ENCODE measurements at regions not wholly inside any gene's neighbourhood (a gene's known extent, or its start where the extent isn't known, plus 50 kb on each side); places are given as distances from the start of the nearest gene placed in this dataset.

DNA sequence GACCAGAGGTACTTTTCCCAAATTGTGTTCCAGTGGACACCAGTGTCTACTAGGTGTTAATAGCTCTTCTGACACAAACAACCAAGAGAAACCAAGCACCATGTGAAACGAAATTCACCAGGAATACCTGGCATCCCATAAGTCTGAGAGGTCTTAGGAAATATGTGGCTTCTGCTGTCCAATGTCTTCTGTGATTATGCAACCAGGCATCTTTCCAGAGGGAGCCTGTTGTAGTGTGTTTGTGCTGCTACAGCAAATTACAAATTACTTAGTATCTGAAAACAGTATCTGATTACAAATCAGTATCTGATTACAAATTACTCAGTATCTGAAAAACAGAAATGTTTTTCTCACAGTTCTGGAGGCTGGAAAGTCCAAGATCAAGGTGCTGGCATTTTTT, 133.6 kb upstream of the NPVF start:
- no peak for DNase-seq

DNA sequence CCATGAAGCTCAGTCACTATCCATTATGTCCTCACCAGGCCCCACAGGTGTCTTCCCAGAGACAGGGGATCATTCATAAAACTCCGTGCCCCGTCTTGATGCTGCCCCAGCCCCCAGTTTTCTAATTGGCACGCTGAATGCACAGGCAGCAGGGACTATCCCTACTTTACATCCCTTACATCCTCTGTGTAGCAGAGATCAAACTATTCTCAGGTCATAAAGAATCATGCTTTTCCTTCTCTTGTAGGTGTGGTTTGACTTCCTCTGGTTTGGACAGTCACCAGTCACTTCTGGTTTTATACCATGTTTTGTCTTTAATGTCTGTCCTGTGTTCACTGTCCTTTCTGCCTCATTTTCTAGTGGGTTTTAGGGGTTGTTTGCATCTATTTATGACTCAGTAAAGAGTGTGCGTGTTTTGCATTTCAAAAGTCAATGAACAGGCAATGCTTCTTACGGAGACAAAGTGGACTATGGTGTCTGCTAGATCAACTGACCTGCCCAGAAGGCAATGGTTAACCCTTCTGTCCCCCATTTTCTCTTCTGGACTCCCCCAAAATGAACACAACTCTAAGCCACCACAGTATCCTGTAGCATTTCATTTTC, 140.4 kb upstream of the NPVF start:
- no peak for DNase-seq

GRCh38 chr7:25369786-25370185, 141.5 kb upstream of the NPVF start:
- no peak for DNase-seq

DNA sequence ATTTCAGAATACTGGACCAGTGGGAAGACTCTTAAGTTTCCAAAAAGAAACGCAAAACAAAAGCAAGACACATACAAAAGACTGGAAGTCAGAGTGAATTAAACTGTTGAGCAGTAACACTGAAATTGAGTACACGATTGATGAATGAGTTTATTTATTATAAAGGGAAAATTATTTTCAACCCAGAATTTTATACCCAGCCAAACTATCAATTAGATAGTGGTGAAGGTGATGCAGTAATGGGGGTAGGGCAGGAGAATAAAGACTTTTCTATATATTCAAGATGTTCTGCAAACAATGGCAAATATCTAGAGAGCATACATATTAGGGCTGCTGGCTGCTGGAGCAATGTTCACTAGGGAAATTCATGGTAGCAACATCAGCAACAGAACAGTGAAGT, 143.7 kb upstream of the NPVF start:
- no peak for DNase-seq

DNA sequence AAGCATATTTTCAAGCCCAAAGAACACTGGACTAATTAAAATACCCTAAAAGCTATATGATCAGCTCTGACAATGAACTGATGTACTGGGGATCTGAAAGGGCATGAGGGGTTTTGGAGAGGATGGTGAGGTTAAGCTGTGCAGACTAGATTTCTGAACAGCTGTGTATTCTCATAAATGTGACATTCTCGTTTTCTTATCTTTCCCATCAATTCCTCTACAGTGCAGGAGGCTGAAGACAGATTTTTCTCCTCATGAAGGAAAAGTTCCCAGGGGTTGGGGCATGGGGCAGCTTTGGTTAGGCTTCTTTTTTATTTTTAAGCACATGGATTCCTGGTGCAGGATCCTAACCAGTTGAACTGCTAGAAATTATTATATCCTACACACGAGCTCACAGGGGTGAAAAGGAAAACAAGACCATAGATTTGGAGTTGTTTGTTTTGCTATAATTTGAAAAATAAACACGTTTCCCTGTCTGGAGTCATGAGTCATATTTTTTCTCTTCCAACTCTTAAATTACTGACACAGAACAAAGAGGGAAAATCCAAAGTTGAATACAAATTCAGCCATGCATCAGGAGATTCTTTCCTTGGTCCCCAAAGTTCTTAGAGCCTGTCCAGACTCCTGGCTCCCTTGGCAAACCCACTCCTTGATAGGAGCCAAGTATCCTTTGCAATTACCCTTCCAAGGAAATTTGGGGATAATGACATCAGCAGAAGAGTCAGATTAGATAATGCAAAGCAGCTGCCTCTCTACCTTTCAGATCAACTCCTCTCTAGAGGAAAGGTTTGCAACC, 147.7 kb upstream of the NPVF start:
- no peak for DNase-seq

GRCh38 chr7:25379351-25380300, 151.3 kb upstream of the NPVF start:
- no peak for DNase-seq

GRCh38 chr7:25381818-25382589, 153.7 kb upstream of the NPVF start:
- DNase-seq = no peak

- no peak for DNase-seq
Measured at GRCh38 chr7:25382869-25383268, 154.6 kb upstream of the NPVF start.

DNA sequence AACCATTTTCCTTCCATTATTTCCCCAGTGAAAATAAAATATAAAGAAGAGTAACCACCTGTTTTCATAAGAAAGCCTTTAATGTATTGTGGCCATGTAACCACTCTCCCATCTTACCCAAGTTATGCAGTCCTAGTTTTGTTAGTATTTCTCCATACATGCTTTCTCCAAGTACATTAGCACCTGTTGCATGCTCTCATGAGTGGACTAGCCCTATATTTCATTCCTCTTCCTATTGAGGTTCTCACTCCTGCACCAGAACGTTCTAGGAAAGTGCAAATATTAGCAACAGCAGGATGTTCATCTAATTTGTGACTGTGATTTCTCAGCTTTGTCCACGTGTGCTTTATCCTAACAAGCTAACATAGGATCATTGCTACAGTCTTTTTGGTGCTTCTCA, 155.1 kb upstream of the NPVF start:
- DNase-seq = no peak

GRCh38 chr7:25384788-25385505, 156.7 kb upstream of the NPVF start:
- DNase-seq = no peak

GRCh38 chr7:25385506-25386136, 157.3 kb upstream of the NPVF start:
- no peak for DNase-seq

GRCh38 chr7:25386311-25386744, 158.0 kb upstream of the NPVF start:
- no peak for DNase-seq

DNA sequence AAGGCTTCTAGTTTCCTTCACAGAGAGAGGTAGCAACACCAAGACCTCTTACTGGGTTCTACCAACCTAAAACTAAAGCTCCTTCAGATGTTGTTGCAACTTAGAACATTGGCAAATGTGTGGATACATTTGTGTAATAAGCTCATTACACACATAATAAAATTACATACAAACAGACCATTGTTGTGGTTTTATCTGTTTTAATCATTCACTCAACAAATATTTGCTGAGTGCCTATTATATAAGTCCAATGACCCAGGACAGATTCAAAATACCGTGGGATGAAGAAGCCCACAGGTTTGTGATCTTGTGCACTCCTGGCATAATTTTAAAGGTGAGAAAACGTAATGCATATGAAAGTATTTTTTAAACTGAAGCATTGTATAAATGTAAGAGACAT, 160.4 kb upstream of the NPVF start:
- DNase-seq = no peak

DNA sequence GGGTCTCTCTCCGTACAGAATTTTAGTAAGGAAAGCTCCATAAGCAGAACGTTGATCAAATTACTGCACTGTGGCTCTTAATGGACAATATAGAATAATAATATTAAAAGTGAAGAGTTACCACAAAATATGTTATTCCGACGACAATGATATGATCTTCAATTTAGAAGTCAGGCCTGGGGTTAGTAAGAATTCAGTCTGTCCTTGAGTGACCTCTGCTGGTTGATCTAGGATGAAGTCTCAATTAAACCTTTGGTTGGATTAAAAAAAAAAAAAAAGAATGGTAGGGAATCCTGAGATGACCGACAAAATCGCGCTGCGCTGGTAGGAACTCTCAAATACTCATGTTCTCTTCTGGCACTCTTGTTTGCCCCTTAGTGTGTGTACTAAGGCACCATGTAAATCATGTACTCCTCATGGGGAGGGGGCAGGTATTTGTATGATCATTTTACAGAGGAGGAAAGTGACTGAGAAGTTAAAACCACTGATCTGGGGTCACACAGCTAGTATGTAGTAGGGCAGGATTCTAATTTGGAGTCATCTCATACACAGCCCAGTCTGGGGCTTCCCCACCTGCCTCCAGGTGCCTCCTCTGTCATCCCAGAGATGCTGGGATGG, 161.3 kb upstream of the NPVF start:
- peak; percentile 54 for DNase-seq

GRCh38 chr7:25391295-25391861, 163.1 kb upstream of the NPVF start:
- DNase-seq = no peak

DNA sequence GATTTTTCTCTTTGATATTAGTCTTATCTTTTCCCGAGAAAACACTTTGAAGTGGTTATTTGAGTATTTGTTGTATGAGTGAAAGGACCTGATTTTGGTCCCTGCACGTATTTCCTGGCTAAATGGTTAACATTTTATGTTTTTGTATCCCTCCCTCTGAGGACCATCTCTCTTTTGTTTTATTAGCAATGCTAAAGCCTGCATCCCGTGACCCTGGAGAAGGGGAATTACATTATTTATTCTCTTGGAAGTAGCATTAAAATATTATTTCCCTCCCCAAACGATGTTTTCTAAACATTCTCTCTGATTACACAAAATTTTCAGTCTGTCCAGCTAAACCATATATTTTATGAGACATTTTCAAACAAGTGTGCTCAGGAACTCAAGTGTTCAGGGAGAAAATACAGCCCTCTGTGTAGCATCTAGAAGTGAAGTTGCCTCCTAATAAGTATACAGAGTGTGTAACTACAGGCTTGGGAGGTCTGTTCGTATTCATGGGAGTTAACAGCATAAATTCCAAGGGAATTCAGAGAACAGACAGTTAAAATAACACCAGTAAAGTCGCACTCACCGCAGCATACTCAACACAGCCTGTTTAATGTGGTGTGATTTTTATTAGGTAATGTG, 163.8 kb upstream of the NPVF start:
- no peak for DNase-seq

DNA sequence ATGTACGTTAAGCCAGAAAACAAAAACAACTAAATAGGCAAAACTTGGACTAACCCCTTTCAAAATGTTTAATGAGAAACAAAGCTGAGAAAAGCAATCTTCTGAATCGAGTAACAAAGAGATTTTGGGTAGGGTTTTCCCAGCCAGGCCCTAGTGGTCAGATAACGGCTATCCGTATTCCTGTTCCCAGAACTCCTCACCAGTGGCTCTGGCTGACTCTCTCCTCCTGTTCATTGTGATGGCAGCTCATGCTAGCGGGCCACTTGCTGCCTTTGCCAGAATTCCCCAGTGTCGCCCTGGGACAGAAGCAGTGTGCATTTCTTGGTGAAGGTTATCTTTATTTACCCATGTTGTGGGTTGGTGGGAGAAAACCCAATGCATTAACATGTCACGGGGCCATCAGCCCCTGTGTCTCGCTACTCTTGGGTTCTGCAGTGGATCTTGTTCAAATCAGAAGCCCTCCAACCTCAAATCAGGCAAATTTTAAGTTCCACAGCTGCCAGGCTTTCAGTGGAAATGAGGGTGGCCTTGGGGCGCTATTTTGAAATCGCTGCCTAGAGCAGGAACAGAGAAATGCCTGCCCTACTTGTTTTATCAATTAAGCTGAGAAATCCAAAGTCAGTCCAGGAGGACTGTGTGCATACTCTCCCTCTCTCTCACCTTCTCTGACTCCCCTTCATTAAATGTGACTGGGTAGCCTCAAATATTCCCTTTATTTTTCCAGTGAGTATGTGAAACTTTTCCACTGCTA, 164.5 kb upstream of the NPVF start:
- DNase-seq = no peak

DNA sequence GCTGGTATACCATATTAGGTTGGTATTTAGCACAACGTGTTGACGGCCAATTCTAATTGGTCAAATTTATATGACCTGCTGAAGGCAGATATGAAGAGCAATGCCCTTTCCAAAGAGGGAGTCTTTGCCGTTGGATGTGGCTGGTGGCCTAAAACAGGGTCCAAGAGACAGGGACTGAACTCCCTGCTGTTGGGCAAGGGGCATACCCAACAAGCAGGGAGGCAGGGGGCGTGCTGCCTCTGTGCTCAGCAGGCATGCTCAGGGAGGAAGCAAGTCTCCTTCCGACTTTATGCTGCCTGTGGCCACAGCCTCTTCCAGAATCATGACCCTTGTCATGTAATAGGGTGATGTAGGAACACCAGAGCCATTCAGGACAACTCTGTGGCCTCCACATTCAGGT, 167.7 kb upstream of the NPVF start:
- no peak for DNase-seq

- DNase-seq = no peak
Measured at GRCh38 chr7:25396668-25397067, 168.4 kb upstream of the NPVF start.

DNA sequence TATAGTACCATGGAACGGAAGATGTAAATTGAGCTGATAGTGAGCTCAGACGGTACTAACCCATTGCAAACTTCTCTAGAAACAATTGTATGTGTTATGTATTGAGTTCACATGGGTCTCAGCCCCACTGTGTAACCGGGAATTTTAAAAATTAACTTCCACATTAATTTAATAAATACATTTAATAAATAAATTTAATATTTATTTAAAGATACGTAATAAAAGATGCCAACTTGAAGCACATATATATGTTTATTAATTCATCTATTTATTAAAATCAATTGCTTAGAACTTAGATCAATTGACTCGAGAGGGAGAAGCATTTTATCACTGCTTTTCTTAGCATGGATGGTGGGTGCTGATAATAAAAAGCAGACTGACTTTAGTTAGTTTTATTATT, 170.1 kb upstream of the NPVF start:
- DNase-seq = no peak

All from NCI-H2107 (cell line).